Neural progenitor cell (in vitro differentiated cells): ENCODE measurements at regions not wholly inside any gene's neighbourhood (a gene's known extent, or its start where the extent isn't known, plus 50 kb on each side); places are given as distances from the start of the nearest gene placed in this dataset.

Source experiments
- DNase-seq: peaks from one replicate; pipeline ENCODE4 v3.0.0-alpha.2; 2016; ENCODE audit warnings: low spot score
- H2AFZ ChIP-seq: fragments of 200-600 bp; sonication (generic); replicated peaks from 2 replicates; pipeline ENCODE4 v1.6.1; 2016; ENCODE audit warnings: antibody characterized with exemption
- H3F3A ChIP-seq: fragments of 200-600 bp; sonication (generic); 2 replicates; pipeline ENCODE4 v1.6.1; 2016; ENCODE audit warnings: antibody characterized with exemption, low read depth
- H3K27ac ChIP-seq: fragments of 200-600 bp; sonication (generic); 2 replicates; pipeline ENCODE4 v1.5.1; 2016; ENCODE audit warnings: mild to moderate bottlenecking
- H3K27me3 ChIP-seq: fragments of 200-600 bp; sonication (generic); 2 replicates; pipeline ENCODE4 v1.6.1; 2016; ENCODE audit warnings: mild to moderate bottlenecking, moderate library complexity
- H3K36me3 ChIP-seq: fragments of 200-600 bp; sonication (generic); 2 replicates; pipeline ENCODE4 v1.5.1; 2016
- H3K4me1 ChIP-seq: fragments of 200-600 bp; sonication (generic); 2 replicates; pipeline ENCODE4 v1.6.1; 2016; ENCODE audit warnings: mixed run types
- H3K4me2 ChIP-seq: fragments of 200-600 bp; sonication (generic); 2 replicates; pipeline ENCODE4 v1.6.1; 2016
- H3K4me3 ChIP-seq: fragments of 200-600 bp; sonication (generic); 2 replicates; pipeline ENCODE4 v1.5.1; 2016
- H3K79me2 ChIP-seq: fragments of 200-600 bp; sonication (generic); 2 replicates; pipeline ENCODE4 v1.6.1; 2016; ENCODE audit warnings: low read depth
- H3K9ac ChIP-seq: fragments of 200-600 bp; sonication (generic); 2 replicates; pipeline ENCODE4 v1.6.1; 2016
- H3K9me3 ChIP-seq: fragments of 200-600 bp; sonication (generic); 2 replicates; pipeline ENCODE4 v1.5.1; 2016; ENCODE audit warnings: low read depth
- H4K20me1 ChIP-seq: fragments of 200-600 bp; sonication (generic); 2 replicates; pipeline ENCODE4 v1.6.1; 2016; ENCODE audit warnings: low read depth
- H3K27ac Mint-ChIP-seq: 3 replicates; pipeline ENCODE4 v1.8.0; 2021; ENCODE audit warnings: mixed read lengths
- H3K27me3 Mint-ChIP-seq: 2 replicates; pipeline ENCODE4 v1.8.0; 2022; ENCODE audit warnings: low read depth, mild to moderate bottlenecking, inconsistent platforms, moderate library complexity, mixed read lengths; ENCODE audit not compliant: insufficient read depth
- H3K36me3 Mint-ChIP-seq: 3 replicates; pipeline ENCODE4 v1.8.0; 2021; ENCODE audit warnings: mixed read lengths
- H3K4me1 Mint-ChIP-seq: 3 replicates; pipeline ENCODE4 v1.8.0; 2021; ENCODE audit warnings: mixed read lengths
- H3K4me3 Mint-ChIP-seq: 3 replicates; pipeline ENCODE4 v1.8.0; 2021; ENCODE audit warnings: mild to moderate bottlenecking, moderate library complexity, mixed read lengths
- H3K9me3 Mint-ChIP-seq: 3 replicates; pipeline ENCODE4 v1.8.0; 2020; ENCODE audit warnings: mixed read lengths
- CTCF ChIP-seq: fragments of 200-600 bp; sonication (generic); IDR thresholded peaks from 2 replicates; pipeline ENCODE4 v1.5.1; 2017; ENCODE audit warnings: antibody characterized with exemption, mild to moderate bottlenecking
- EZH2 ChIP-seq: fragments of 200-600 bp; sonication (generic); IDR thresholded peaks from 2 replicates; pipeline ENCODE4 v1.6.1; 2017; ENCODE audit warnings: antibody characterized with exemption, mild to moderate bottlenecking, moderate library complexity
- EZH2phosphoT487 ChIP-seq: fragments of 200-600 bp; sonication (generic); IDR thresholded peaks from 2 replicates; pipeline ENCODE4 v1.6.1; 2017; ENCODE audit warnings: antibody characterized with exemption

- H3K9me3 ChIP-seq: peaks cover 10% of the 10 kb centered on the region
- H3F3A ChIP-seq: peaks cover 7% of the 10 kb centered on the region
- no peak overlapping the region for H3K9ac ChIP-seq
- Mint-ChIP-seq H3K27ac (no peak overlapping the region), H3K9me3 (peaks cover 8% of the 10 kb centered on the region), H3K36me3 (peaks cover 3% of the 10 kb centered on the region), H3K4me1 (peaks cover 22% of the 10 kb centered on the region), H3K4me3 (no peak overlapping the region), H3K27me3 (peaks cover 6% of the 10 kb centered on the region)
- H3K27ac ChIP-seq: no peak overlapping the region
- no peaks in the 10 kb centered on the region for H4K20me1 ChIP-seq
- no peaks in the 10 kb centered on the region for H3K27me3 ChIP-seq
- no peak overlapping the region for H3K4me3 ChIP-seq
- H2AFZ ChIP-seq: no peak overlapping the region
- peaks cover 7% of the 10 kb centered on the region for H3K36me3 ChIP-seq
- peaks cover 12% of the 10 kb centered on the region for H3K4me1 ChIP-seq
- no peak for TF ChIP-seq EZH2
- no peak for TF ChIP-seq CTCF
- TF ChIP-seq EZH2phosphoT487: no peak
- DNase-seq: no peak
- no peaks in the 10 kb centered on the region for H3K79me2 ChIP-seq
- H3K4me2 ChIP-seq: no peak overlapping the region
These were observed 138.6 kb upstream of the FGGY start for GRCh38 chr1:59158321-59158720.

GRCh38 chr1:59159557-59160203 is 137.2 kb upstream of the FGGY start:
- no peak overlapping the region for H3K27ac Mint-ChIP-seq

GRCh38 chr1:59161136-59161535 is 135.8 kb upstream of the FGGY start:
- Mint-ChIP-seq H3K9me3 (peaks cover 11% of the 10 kb centered on the region), H3K4me3 (no peak overlapping the region), H3K27me3 (peaks cover 11% of the 10 kb centered on the region), H3K4me1 (peaks cover 21% of the 10 kb centered on the region), H3K27ac (no peak overlapping the region), H3K36me3 (peaks cover 3% of the 10 kb centered on the region)
- DNase-seq: no peak
- H3K9me3 ChIP-seq: peaks cover 10% of the 10 kb centered on the region
- peaks cover 7% of the 10 kb centered on the region for H3K36me3 ChIP-seq
- no peak overlapping the region for H2AFZ ChIP-seq
- H3K27me3 ChIP-seq: no peaks in the 10 kb centered on the region
- no peak overlapping the region for H3K27ac ChIP-seq
- H3K4me3 ChIP-seq: no peak overlapping the region
- H3K79me2 ChIP-seq: no peaks in the 10 kb centered on the region
- H3F3A ChIP-seq: peaks cover 7% of the 10 kb centered on the region
- peaks cover 12% of the 10 kb centered on the region for H3K4me1 ChIP-seq
- TF ChIP-seq CTCF: no peak
- no peak for TF ChIP-seq EZH2phosphoT487
- TF ChIP-seq EZH2: no peak
- no peak overlapping the region for H3K4me2 ChIP-seq
- H3K9ac ChIP-seq: no peak overlapping the region
- no peaks in the 10 kb centered on the region for H4K20me1 ChIP-seq

More at GRCh38 chr1:59159557-59160203, 137.2 kb upstream of the FGGY start:
- H2AFZ ChIP-seq: no peak overlapping the region
- Mint-ChIP-seq H3K9me3 (peaks cover 8% of the 10 kb centered on the region), H3K4me1 (peaks cover 26% of the 10 kb centered on the region), H3K27me3 (peaks cover 9% of the 10 kb centered on the region), H3K4me3 (no peak overlapping the region), H3K36me3 (peaks cover 3% of the 10 kb centered on the region)
- H3K27ac ChIP-seq: no peak overlapping the region
- H3K4me3 ChIP-seq: no peak overlapping the region
- H3K79me2 ChIP-seq: no peaks in the 10 kb centered on the region
- H4K20me1 ChIP-seq: no peaks in the 10 kb centered on the region
- peaks cover 12% of the 10 kb centered on the region for H3K4me1 ChIP-seq
- no peak overlapping the region for H3K9ac ChIP-seq
- no peak overlapping the region for H3K4me2 ChIP-seq
- DNase-seq: no peak
- TF ChIP-seq EZH2phosphoT487 (no peak), EZH2 (no peak), CTCF (no peak)
- no peaks in the 10 kb centered on the region for H3K27me3 ChIP-seq
- H3K9me3 ChIP-seq: peaks cover 10% of the 10 kb centered on the region
- H3K36me3 ChIP-seq: peaks cover 7% of the 10 kb centered on the region
- peaks cover 7% of the 10 kb centered on the region for H3F3A ChIP-seq
